Gastroesophageal sphincter (tissue), 4 donors: ENCODE measurements at regions not wholly inside any gene's neighbourhood (a gene's known extent, or its start where the extent isn't known, plus 50 kb on each side); places are given as distances from the start of the nearest gene placed in this dataset.

Experiments
- ATAC-seq: fragments of 150-250 bp; one replicate; pipeline ENCODE4 v1.9.1; 2016; ENCODE audit warnings: mild to moderate bottlenecking, moderate library complexity
- H3K27ac ChIP-seq, 4 donors: fragments of 200-600 bp; sonication (generic) in 3 of 4; 1 replicate in 3 of 4; 2 replicates in 1 of 4; pipeline ENCODE4 v1.5.1; 2016 to 2019
- H3K27me3 ChIP-seq: fragments of 200-600 bp; sonication (generic); one replicate; pipeline ENCODE4 v1.5.1; 2019
- H3K36me3 ChIP-seq, 2 donors: fragments of 200-600 bp; sonication (generic); one replicate each; pipeline ENCODE4 v1.5.1; 2019; ENCODE audit warnings: control low read depth in 1 of 2
- H3K4me1 ChIP-seq, 3 donors: fragments of 200-600 bp; sonication (generic); 1 replicate in 2 of 3; 2 replicates in 1 of 3; pipeline ENCODE4 v1.5.1; 2016 to 2019; ENCODE audit warnings: control low read depth in 2 of 3
- H3K4me3 ChIP-seq, 2 donors: fragments of 200-600 bp; sonication (generic); one replicate each; pipeline ENCODE4 v1.5.1; 2019; ENCODE audit warnings: mild to moderate bottlenecking in 1 of 2, moderate library complexity in 1 of 2
- H3K9me3 ChIP-seq, 3 donors: fragments of 200-600 bp; sonication (generic); one replicate each; pipeline ENCODE4 v1.5.1; 2017 to 2019; ENCODE audit warnings: control low read depth in 2 of 3
- EP300 ChIP-seq: sonication (generic); formaldehyde crosslinking; IDR thresholded peaks from one replicate; pipeline ENCODE4 v1.6.1; 2017; ENCODE audit warnings: antibody characterized with exemption, mild to moderate bottlenecking
- POLR2A ChIP-seq, 2 donors: fragments of 450-650 bp; IDR thresholded peaks; one replicate each; pipeline ENCODE4 v1.6.1; 2017; ENCODE audit warnings: antibody characterized with exemption in 2 of 2, mild to moderate bottlenecking in 2 of 2, moderate library complexity in 1 of 2
- POLR2AphosphoS5 ChIP-seq: sonication (generic); formaldehyde crosslinking; IDR thresholded peaks from one replicate; pipeline ENCODE4 v1.6.1; 2017; ENCODE audit warnings: antibody characterized with exemption
- WGBS, 2 donors: methylation state at CpG; one replicate each; pipeline ENCODE4 v1.1.5; 2018; ENCODE audit warnings: low coverage in 1 of 2; 5-methylcytosine and 5-hydroxymethylcytosine counted together
- TF ChIP-seq, protein P1 (sequence below), 4 experiments: fragments of 200-600 bp in 2 of 4; fragments of 450-650 bp in 2 of 4; sonication (generic) in 1 of 4; IDR thresholded peaks; one replicate each; pipeline ENCODE4 v1.5.1; 2017 to 2019; ENCODE audit warnings: antibody characterized with exemption in 4 of 4, mild to moderate bottlenecking in 2 of 4, moderate library complexity in 2 of 4

- Histone ChIP-seq H3K4me3 (no peak overlapping the region), H3K36me3 (no peaks in the 10 kb centered on the region), H3K27ac (no peak overlapping the region), H3K27me3 (no peaks in the 10 kb centered on the region), H3K9me3 (no peaks in the 10 kb centered on the region), H3K4me1 (no peaks in the 10 kb centered on the region)
- TF ChIP-seq POLR2AphosphoS5, result no peak
- TF ChIP-seq, protein P1, sequence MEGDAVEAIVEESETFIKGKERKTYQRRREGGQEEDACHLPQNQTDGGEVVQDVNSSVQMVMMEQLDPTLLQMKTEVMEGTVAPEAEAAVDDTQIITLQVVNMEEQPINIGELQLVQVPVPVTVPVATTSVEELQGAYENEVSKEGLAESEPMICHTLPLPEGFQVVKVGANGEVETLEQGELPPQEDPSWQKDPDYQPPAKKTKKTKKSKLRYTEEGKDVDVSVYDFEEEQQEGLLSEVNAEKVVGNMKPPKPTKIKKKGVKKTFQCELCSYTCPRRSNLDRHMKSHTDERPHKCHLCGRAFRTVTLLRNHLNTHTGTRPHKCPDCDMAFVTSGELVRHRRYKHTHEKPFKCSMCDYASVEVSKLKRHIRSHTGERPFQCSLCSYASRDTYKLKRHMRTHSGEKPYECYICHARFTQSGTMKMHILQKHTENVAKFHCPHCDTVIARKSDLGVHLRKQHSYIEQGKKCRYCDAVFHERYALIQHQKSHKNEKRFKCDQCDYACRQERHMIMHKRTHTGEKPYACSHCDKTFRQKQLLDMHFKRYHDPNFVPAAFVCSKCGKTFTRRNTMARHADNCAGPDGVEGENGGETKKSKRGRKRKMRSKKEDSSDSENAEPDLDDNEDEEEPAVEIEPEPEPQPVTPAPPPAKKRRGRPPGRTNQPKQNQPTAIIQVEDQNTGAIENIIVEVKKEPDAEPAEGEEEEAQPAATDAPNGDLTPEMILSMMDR (IDR thresholded peaks at IDR 0.05), result no peak
- no peak for TF ChIP-seq POLR2A (IDR thresholded peaks at IDR 0.05)
- TF ChIP-seq EP300, result no peak
- no peak for ATAC-seq
- 79 to 100% methylated on average over 1 to 2 of the region's 4 CpGs for WGBS, 2 donors
These were observed 249.2 kb upstream of the GCFC2 start for GRCh38 chr2:75959724-75960471.

GRCh38 chr2:75954761-75955160 lies 244.0 kb upstream of the GCFC2 start:
- no peaks in the 10 kb centered on the region for H3K4me1 ChIP-seq
- no peak overlapping the region for H3K27ac ChIP-seq
- no peaks in the 10 kb centered on the region for H3K27me3 ChIP-seq
- TF ChIP-seq POLR2A (IDR thresholded peaks at IDR 0.05), result no peak
- TF ChIP-seq, protein P1 (IDR thresholded peaks at IDR 0.05), result no peak
- no peak for TF ChIP-seq EP300
- H3K4me3 ChIP-seq, result no peak overlapping the region
- H3K9me3 ChIP-seq, result no peaks in the 10 kb centered on the region
- H3K36me3 ChIP-seq, result no peaks in the 10 kb centered on the region
- no peak for ATAC-seq

GRCh38 chr2:75952173-75952572 lies 241.5 kb upstream of the GCFC2 start:
- TF ChIP-seq, protein P1 (IDR thresholded peaks at IDR 0.05), result no peak
- TF ChIP-seq POLR2AphosphoS5 (no peak), POLR2A (IDR thresholded peaks at IDR 0.05) (no peak), EP300 (no peak)
- ATAC-seq, result no peak
- no peaks in the 10 kb centered on the region for H3K27me3 ChIP-seq
- H3K4me3 ChIP-seq, result no peak overlapping the region
- H3K4me1 ChIP-seq, result no peaks in the 10 kb centered on the region
- WGBS, 2 donors, result 71 to 73% methylated on average over 1 of the region's 1 CpG
- H3K9me3 ChIP-seq, result no peaks in the 10 kb centered on the region
- H3K36me3 ChIP-seq, result no peaks in the 10 kb centered on the region
- no peak overlapping the region for H3K27ac ChIP-seq

DNA sequence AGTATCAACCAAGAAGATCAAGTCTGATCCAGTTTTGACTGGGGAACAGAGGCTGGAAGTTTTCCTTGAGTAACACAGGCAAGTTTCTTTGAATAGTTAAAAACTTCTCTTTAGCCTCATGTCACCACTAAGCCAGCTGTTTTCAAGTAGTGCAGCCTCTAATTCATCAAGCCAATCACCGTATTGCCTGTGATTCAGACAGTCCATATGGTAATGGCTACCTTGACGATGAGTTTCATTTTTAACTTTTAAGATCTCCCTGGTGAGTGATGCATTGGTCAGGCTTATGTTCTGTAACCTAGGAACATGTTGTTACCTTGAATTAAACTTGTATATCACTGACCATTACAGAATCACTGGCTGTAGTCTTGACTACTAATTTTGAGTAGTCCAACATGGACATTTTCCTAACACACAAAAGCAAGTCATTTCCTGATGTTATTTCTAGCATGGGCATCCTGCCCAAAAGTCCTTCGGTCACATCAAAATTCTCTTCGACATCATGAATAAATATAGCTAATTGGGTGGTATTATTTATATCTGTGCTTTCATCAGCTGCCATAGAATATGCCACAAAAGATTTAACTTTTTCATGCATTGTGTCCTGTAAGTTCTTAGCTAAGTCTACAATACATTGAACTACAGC lies 238.8 kb upstream of the GCFC2 start:
- ATAC-seq, result no peak
- H3K27ac ChIP-seq, result no peak overlapping the region
- H3K4me1 ChIP-seq, result no peaks in the 10 kb centered on the region
- H3K27me3 ChIP-seq, result no peaks in the 10 kb centered on the region
- no peaks in the 10 kb centered on the region for H3K36me3 ChIP-seq
- no peak overlapping the region for H3K4me3 ChIP-seq
- no peaks in the 10 kb centered on the region for H3K9me3 ChIP-seq
- WGBS, 2 donors, result 41 to 58% methylated on average over 4 of the region's 4 CpGs
- no peak for TF ChIP-seq EP300
- TF ChIP-seq, protein P1 (IDR thresholded peaks at IDR 0.05), result no peak
- no peak for TF ChIP-seq POLR2AphosphoS5
- no peak for TF ChIP-seq POLR2A (IDR thresholded peaks at IDR 0.05)

- no peak for ATAC-seq
- TF ChIP-seq, protein P1 (IDR thresholded peaks at IDR 0.05), result no peak
- TF ChIP-seq EP300, result no peak
- TF ChIP-seq POLR2AphosphoS5, result no peak
- no peak for TF ChIP-seq POLR2A (IDR thresholded peaks at IDR 0.05)
- WGBS, 2 donors, result 88 to 95% methylated on average over 4 of the region's 4 CpGs
These were observed 225.6 kb upstream of the GCFC2 start for GRCh38 chr2:75936311-75936710.

More at GRCh38 chr2:75936311-75936710, 225.6 kb upstream of the GCFC2 start:
- no peaks in the 10 kb centered on the region for H3K4me1 ChIP-seq
- H3K4me3 ChIP-seq, result no peak overlapping the region
- peaks cover 0 to 10% (median 0%) of the 10 kb centered on the region in 3 donors for H3K9me3 ChIP-seq
- no peaks in the 10 kb centered on the region for H3K36me3 ChIP-seq
- H3K27ac ChIP-seq, result no peak overlapping the region
- H3K27me3 ChIP-seq, result no peaks in the 10 kb centered on the region
